ENCODE measurements at regions not wholly inside any gene's neighbourhood (a gene's known extent, or its start where the extent isn't known, plus 50 kb on each side); places are given as distances from the start of the nearest gene placed in this dataset.
A peak's percentile ranks its signal among the peaks of the same experiment; 100 is the strongest.

DNA sequence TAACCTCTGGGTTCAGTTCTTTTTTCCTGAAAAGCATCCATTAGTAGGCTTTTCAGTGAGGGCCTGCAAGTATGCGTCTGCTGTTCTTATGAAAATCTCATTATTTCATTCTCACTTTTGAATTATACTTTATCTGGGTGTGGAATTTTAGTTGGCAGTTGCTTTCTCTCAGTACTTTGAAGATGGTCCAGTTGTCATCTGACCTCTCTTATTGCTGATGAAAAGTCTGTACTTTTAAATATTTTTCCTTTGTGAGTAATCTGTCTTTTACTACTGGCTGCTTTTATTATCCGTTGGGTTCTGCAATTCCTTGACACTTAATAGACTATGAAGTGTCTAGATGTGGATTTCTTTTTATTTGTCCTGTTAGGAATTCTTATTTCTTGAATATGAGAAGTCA lies 307.8 kb downstream of the CYP26B1 start:
- DNase-seq (ENCODE audit: low read depth): no peak

- no peak for DNase-seq (ENCODE audit: low read depth)
Observed at GRCh38 chr2:71834796-71835195, 312.9 kb downstream of the CYP26B1 start.

DNA sequence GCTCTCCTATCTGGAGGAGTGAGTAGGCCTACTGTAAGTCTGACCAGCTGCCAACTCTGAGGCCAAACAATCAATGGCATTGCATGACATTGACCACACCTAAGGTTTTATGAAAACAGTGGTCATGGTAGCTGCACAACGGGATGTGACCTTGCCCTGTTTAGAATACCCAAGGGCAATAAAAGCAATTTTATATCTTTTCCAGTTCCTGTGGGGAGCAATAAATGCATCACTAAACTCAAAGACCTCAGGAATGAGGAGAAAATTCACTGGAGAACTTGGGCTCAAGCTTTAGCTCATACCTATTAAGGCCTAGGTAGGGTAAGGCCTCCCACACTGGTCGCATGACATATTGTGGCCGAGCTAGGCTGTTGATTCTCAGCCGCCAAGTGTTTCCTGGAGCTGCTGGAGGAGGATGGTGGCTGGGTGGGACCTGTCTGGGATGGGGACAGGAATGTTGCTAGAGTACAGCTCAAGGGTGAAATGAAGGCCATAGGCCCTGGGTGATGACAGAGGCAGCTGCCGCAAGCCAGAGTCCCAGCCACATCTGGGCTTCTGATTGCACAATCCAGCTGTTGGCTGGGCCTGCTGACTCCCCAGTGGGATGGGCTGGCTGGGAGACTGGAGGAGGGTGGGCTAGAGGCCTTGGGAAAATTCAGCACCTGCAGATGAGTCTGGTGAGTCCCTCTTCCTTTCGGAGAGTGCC lies 313.7 kb downstream of the CYP26B1 start:
- no peak for DNase-seq (ENCODE audit: low read depth)

DNA sequence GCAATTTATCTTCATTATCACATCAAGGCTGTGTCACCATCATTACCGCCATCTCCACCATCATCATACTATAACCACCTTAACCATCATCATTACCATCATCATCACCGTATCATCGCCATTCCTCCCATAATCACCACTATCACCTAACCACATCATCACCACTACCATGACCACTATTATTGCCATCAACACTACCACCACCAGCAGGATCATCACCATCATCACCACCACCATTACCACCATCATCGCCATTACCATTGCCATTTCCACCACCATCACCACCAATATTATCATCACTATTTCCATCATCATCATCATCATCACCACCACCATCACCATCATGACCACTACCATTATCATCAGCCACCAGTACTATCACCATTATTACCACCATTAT lies 314.4 kb downstream of the CYP26B1 start:
- no peak for DNase-seq (ENCODE audit: low read depth)

DNA sequence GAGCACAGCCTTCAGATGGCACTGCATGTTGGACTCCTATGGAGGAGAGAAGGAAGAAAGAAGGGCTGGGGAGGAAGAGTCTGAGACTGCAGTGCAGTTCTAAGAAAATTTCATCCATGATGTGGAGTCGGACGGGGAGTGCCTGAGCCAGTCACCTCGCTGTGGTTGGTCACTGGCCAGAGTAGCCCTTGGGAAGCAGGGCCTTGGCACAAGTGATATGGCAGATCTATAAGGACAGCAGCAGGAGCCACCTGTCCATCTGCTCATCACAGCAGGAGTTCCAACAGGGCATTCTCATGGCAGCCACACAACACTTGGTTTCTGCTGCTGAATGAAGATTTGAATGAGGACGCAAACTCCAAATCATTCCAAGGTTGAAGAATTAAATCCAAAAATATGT lies 314.8 kb downstream of the CYP26B1 start:
- no peak for DNase-seq (ENCODE audit: low read depth)

GRCh38 chr2:71832388-71832787 lies 315.3 kb downstream of the CYP26B1 start:
- DNase-seq (ENCODE audit: low read depth): no peak

GRCh38 chr2:71831193-71831577 lies 316.5 kb downstream of the CYP26B1 start:
- DNase-seq (ENCODE audit: low read depth): peak; percentile 86

GRCh38 chr2:71830497-71831192 lies 317.0 kb downstream of the CYP26B1 start:
- DNase-seq (ENCODE audit: low read depth): peak; percentile 27

DNA sequence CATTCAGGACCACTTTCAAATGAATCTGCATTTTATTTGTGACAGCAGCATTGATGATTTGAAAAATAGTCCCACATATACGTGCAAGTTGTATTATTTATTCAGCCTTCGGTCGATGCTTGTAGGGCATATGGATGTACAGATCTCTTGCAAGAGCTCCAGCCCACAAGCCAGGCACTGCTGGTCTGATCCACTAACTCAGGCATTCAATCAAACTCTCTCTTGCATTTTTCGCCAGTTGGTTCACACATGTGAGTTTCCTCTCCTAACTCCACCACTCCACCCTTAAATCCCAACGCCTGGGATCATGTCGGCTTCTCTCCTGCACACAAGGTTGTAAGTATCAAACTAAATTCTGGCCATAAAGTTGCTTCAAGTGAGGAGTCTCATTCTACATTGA lies 318.7 kb downstream of the CYP26B1 start:
- DNase-seq (ENCODE audit: low read depth): no peak

DNA sequence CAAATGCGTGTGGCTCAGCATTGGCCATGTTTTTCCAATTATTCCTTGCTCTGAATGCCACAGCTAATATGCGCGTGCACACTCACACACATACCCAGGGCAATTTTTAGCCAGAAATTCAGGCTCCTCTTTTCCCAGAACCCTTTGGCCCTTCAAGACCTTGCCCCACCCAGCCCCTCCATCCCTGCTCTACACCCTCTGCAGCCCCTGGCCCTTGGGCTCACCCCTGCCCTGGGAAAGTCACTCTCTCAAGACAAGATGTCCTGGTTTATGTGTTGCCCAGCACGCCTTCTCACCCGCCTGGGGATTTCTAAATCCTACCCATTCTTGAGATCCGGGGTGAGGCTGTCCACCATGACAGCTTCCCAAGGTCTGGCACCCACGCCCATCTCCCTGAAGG lies 319.7 kb downstream of the CYP26B1 start:
- no peak for DNase-seq (ENCODE audit: low read depth)

GRCh38 chr2:71827524-71827901 lies 320.1 kb downstream of the CYP26B1 start:
- DNase-seq (ENCODE audit: low read depth): no peak

- no peak for DNase-seq (ENCODE audit: low read depth)
Observed at GRCh38 chr2:71826826-71827523, 320.7 kb downstream of the CYP26B1 start.

DNA sequence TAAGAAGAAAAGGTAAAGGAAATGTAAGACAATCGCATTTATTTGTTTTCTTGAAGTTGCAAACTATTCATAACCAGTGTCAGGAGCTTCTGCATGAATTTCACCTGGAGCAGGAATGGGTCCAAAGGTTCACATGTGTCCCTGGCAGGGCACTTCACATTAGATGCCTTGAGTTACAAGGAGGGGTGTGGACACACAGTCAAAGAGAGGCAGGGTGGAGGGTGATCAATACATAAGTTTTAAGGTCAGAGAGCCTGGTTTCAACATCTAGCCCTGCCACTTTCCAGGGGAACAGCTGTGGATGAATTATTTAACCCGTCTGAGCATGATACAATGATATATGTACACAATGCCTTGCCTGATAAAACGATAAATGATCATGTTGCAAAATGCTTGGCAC lies 321.4 kb downstream of the CYP26B1 start:
- no peak for DNase-seq (ENCODE audit: low read depth)

DNA sequence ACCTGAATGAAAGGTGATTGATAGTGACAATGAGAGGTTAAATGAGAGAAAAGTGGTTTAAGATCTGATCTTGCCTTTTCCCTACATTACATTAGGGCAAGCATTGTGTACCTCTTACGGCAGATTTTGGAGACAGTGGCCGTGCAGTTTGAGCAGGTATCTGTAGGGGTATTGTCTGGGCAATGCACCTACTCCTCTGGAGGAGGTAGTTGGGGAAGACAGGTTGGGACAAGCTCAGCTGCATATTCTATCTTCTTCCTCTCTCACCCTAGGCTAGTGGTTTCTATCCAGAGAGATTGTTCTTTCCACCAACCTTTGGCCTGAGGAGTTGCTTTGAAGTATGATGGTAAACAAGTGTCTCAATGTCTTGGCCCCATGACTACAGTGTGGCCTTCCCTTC lies 323.2 kb downstream of the CYP26B1 start:
- DNase-seq (ENCODE audit: low read depth): no peak

DNA sequence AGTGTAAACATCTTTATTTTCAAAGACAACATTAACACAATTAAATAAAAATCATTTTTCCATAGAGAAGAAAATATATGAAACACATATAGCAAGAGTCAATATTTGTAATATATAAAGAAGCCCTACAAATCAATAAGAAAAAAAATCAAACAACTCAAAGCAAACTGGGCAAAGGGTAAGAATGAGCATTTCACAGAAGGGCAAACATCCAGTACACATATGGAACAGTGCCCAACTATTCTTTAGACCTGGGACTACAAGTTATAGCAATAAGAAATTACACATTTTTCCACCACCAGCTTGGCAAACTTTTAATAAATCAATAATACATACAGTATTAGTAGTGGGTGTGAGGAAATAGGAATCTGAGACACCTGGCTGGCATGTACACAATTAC lies 324.1 kb downstream of the CYP26B1 start:
- DNase-seq (ENCODE audit: low read depth): no peak

GRCh38 chr2:71822463-71822862 lies 325.2 kb downstream of the CYP26B1 start:
- DNase-seq (ENCODE audit: low read depth): no peak

- peak; percentile 24 for DNase-seq (ENCODE audit: low read depth)
Observed at GRCh38 chr2:71821856-71822255, 325.8 kb downstream of the CYP26B1 start.

DNA sequence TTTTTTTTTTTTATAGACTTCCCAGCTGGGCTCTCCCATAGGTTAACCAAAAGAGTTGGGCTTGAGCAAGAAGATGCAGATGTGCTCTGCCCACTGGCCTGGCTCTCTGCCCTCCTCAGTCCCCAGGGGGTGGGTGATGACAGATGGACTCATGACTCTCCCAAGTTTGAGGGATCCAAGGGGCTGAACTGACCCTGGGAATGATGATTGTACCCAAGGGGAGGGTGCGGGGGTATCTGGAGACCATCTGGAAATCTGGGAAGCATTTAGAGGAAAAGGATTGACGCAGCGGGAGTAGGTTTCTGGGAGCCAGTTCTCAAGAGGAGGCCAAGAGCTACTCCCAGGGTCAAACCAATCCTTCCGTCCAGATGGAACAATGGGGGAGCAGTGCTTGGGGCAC lies 330.8 kb downstream of the CYP26B1 start:
- DNase-seq (ENCODE audit: low read depth): no peak

- no peak for DNase-seq (ENCODE audit: low read depth)
Observed at GRCh38 chr2:71815701-71816474, 331.8 kb downstream of the CYP26B1 start.

GRCh38 chr2:71814885-71815284 lies 332.8 kb downstream of the CYP26B1 start:
- no peak for DNase-seq (ENCODE audit: low read depth)

DNA sequence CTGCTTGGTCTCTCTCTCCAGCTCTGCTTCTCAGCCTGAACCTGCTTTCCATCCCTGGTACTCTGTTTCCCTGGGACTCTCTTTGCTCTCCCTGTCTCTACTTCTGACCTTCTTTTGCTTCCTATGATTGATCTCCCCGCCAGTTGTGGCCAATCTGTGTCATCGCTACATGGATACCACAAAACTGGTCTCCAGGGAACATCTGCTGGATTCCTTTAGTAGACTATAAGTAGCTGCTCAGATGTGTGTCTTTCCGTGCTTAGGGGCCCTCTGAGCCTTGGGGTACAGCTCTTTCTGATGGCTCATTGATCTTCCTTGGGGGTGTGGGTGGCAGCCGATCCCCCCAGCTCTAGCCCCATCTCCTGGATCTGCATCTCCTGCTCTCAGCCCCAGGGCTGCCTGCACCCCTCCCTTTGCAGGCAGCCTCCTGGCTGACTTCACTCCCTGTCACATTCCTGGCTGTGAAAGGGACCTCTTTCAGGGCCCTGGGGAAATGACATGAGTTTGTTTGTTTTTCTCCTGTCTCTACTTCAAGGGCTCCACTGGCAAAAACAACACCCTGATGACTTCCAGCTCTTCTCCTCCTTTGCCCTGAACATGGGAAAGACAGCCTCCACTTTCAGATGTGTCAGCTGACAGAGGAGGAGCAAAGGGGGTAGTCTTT lies 333.7 kb downstream of the CYP26B1 start:
- DNase-seq (ENCODE audit: low read depth): no peak

GRCh38 chr2:71813315-71813714 lies 334.3 kb downstream of the CYP26B1 start:
- no peak for DNase-seq (ENCODE audit: low read depth)
